Frontal cortex (tissue), 3 donors: ENCODE measurements at regions not wholly inside any gene's neighbourhood (a gene's known extent, or its start where the extent isn't known, plus 50 kb on each side); places are given as distances from the start of the nearest gene placed in this dataset.

Experiments used
- DNase-seq, 2 donors: peaks; one replicate each; pipeline ENCODE4 v3.0.0; 2012; ENCODE audit warnings: low spot score in 2 of 2
- FAIRE-seq: peaks from 2 replicates; lab custom pipeline; 2012; peaks lifted over from hg19 to GRCh38; lab: Jason Lieb, UNC
- donor health status: control.
- donor health status: control.
- donor health status: control.

DNA sequence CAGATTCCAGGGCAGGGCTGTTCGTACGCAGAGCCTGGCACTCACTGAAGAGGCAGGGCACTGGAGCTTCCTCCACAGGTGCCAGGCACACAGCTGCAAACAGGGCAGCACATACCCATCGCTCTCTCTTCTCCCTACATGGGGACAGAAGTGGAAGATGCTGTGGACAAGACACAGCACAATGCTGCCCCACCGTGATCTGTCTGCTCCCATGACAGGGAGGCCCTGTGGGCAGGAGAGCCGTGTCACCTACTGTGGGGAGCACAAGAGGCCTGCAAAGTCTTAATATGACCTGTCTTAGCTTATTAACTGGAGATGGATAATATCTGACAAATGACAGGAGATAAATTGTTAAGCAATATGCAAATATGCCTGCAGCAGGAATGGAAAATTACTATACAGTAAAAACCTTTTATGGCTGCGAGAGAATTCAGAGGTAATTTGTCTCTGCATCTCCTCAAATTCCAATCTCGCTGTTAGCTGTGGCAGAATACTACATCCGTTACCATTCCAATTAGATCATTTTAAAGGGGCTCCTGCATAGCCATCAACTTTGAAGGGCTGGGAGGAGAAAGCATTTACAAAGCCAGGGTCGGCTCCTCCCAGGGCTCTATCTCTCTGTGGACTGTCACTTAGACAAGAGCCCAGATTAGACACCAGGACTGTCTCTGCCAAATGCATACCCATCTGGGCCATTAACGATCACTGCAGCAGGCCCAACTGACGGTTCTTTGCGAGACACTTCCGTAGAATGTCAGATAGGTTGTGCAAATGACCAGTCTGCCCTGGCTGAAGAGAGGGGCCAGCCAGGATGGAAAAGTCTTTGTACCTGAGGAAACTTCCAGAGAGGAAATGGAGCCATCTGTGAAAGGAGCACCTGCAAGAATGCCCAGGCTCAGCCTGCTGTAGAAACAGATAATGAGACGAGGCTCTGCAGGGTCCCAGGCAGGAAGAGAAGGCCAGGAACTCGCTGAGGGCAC, 90.7 kb upstream of the FSTL4 start:
- DNase-seq: no peak
- no peak for FAIRE-seq

DNA sequence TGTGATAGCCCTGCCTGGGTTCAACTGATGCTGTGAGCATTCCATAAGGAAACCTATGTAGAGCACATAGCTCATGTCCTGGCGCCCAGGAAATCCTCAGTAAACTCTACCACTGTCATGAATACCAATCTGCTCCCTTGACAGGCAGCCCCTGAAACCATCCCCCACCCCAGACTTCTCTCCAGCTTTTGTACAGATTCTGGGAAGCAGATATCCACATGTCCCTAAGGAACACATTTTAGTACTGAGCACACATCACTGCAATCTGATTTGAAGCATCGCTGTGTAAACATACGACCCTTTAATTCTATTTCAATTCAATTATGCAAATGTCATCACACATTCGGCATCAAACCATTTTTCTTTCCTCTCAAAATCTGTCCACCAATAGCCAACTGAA, 89.5 kb upstream of the FSTL4 start:
- no peak for DNase-seq
- no peak for FAIRE-seq

GRCh38 chr5:133700251-133700650, 87.9 kb upstream of the FSTL4 start:
- DNase-seq: no peak
- FAIRE-seq: no peak

GRCh38 chr5:133698646-133699526, 86.5 kb upstream of the FSTL4 start:
- DNase-seq (no peak), FAIRE-seq (no peak)

DNA sequence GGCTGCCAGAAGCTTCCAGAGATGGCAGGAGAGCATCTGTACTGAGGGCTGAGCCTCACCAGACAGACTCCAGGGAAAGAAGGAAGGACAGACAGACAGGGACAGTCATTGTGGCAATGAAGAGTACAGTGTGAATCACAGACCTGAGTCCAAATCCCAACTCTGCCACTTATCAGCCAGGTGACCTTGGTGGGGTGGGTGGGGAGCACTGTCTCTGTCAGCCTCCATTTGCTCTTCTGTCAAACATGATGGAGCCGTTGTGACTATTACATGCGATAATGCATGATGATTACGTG, 85.9 kb upstream of the FSTL4 start:
- DNase-seq (no peak), FAIRE-seq (no peak)

DNA sequence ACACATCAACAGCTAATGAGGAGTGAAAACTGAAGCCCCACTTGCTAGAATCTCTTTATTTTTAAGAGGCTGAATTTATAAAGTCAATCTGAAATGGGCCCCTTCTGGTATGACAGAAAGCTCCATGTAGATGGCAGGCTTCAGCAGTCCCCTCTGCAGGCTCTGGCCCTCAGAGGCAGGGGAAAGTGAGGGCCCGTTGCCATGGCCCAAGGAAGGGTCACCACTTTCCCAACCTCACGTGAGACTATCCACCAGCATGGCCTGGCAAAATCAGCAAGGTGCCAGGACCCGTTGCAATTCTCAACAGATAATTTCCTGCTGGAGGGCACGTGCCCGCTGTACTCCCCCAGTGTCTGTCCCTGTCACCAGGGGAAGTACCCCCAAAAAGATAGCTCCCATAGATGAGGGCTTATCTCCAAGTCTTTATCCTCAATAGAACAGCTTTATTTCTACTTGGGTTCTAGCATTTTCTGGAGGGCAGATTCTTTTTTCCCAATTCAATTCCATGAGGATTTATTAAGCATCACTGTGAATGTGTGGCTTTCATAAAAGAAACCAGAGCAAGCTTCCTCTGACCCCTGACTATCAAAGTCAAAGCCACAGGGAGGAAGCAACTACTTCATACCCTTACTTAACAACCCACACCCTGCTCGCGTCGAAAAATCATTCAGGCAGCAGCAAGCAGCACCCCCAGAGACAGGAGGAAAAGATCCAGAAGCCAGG, 85.4 kb upstream of the FSTL4 start:
- FAIRE-seq (no peak), DNase-seq (no peak)

GRCh38 chr5:133696782-133697507, 84.6 kb upstream of the FSTL4 start:
- DNase-seq (peak in 1 of 2 donors; percentile 48), FAIRE-seq (no peak)

DNA sequence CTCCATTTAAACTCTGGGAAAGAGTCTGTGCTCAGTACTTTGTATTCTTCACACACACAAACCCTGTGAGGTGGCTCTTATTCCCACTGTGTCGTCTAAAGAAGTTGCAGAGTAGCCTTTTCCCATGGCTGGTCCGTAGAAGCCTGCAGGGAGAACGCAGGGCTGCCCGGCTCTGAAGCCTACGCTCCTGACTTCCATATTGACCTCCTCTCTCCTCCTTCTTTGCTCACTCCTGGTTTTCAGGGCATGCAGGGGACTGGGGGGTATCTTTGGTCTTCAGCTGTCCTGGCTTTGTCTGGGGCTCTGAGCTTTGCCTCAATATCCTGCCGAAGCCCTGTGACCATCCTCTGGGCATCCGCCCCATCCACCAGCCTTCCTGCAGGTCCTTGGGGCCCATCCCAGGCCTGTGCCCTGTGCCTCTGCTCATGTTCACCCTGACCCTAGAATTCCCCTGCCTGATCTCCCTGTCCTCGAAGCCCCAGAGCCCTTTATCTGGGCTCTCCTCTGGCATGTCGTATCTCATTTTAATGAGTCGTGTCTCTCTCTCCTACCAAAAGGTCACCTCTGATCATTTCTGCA, 83.8 kb upstream of the FSTL4 start:
- DNase-seq: no peak

DNA sequence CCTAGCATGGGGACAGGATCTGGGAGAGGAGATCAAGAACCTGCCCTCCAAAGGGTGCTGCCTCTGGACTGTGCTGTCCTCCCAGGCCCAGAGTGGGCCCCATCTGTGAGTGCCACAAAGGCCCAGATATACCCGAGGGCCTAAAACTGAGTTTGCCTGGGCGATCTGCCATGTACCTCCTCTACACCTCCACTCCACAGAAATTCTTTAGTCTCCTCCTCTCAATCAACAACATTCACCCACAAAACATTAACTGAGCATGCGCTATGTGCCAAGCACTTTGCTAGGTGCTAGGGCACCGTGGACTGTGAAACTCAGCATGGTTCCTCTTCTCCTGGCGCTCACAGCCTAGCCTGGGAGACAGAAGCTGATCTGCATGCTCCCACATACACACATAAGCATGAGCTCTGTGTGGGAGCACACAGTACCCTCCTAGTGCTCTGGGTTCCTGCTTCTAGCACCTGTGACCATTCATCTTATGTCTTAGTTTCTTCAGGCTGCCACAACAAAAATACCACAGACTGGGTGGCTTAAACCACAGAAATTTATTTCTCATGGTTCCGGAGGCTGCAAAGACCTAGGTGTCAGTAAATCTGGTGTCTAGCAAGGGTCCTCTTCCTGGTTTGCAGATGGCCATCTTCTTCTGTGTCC, 82.0 kb upstream of the FSTL4 start:
- FAIRE-seq: no peak
- no peak for DNase-seq

More for the DNA sequence above, 83.8 kb upstream of the FSTL4 start:
- no peak for FAIRE-seq

- no peak for FAIRE-seq
- no peak for DNase-seq
Measured at GRCh38 chr5:133691448-133691847, 79.1 kb upstream of the FSTL4 start.

- FAIRE-seq: no peak
- DNase-seq: no peak
Measured at GRCh38 chr5:133690746-133691145, 78.4 kb upstream of the FSTL4 start.

GRCh38 chr5:133688391-133688790, 76.0 kb upstream of the FSTL4 start:
- FAIRE-seq (no peak), DNase-seq (no peak)

DNA sequence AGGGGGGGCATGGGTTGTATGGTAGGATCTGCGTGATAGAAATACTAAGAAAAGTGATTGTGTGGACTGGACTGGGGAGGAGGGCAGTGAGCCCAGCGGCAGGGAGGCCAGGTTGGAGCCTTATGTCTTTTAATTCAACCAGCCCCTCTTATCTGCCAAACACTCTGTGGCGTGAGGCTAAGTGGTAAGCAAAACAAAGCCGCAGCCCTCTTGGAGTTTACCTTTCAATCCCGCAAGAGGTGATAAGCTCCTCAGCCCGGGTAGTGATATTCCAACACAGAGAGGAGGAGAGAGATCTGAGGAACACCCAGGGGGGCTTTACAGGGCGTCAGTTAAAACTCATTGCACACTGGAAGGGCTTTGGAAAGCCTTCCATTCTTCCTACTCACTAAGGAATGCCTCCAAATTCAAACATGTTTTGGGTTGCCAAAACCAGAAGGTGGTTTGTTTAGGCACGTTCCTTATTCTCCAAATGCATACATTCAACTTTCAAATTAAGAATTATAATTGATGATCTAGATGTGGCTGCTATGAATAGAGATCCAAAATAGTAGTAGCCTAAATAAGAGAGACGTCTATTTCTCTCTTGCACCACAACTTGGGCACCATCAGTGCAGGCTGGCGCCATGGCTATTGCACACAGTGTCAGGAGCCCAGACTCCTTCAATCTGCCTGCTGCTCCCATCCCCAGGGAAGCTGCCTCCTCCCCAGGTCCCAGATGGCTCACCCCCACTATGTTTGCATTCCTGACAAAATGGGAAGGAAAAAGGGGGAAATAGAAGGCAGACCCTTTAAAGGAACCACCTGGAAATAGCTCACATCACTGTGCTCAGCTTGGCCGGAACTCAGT, 75.1 kb upstream of the FSTL4 start:
- DNase-seq: no peak
- no peak for FAIRE-seq

GRCh38 chr5:133686566-133686965, 74.2 kb upstream of the FSTL4 start:
- FAIRE-seq (no peak), DNase-seq (no peak)

GRCh38 chr5:133685402-133686018, 73.2 kb upstream of the FSTL4 start:
- DNase-seq (no peak), FAIRE-seq (no peak)

DNA sequence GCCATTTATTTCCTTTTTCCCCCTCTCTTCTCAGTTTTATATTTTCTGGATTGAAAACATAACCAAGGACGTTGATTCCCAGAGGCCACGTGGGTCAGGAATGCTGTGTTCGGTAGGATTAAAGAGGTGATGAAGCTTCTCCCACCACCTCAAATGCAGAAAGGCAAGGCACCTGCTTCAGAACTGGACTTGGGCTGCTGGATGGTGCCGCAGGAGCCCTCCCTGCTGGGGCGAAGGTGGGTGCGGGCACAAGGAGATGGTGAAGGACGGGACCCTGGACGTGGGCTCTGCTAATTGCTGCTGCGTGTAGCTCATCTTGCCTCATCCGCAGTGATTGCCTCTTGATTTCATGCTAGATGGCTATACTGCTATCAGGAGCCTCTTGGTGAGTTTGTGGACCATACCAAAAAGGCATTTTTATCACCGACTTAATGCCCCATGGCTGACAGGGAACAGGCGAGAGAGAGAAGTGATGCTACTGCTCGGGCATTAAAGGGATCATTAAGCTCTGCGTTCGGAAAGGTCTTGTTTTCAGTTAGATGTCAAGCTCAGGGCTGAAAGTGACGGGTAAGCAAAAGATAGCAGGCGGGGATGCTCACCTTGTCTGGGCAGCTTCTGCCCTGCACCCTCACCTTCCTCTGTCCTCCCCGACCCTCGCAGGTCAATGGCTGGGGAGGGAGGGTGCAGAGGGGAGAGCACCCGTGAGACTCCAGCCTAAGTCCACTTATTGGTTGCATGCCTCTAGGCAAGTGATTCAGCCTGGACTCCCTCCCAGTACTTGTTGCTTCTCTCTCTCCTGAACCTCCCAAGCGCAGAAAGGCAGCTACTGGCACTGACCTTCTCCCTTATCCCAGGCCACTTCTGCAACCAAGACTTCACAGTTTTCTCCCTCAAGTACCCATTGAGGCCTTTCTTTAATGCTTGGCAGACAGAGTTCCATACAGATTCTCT, 71.6 kb upstream of the FSTL4 start:
- DNase-seq (no peak), FAIRE-seq (no peak)
